IgD-negative memory B cell (primary cell): ENCODE measurements at regions not wholly inside any gene's neighbourhood (a gene's known extent, or its start where the extent isn't known, plus 50 kb on each side); places are given as distances from the start of the nearest gene placed in this dataset.
"Not testable (repeated sequence)": the region's sequence is repeated elsewhere in the genome, so short reads cannot be mapped to it uniquely, and the experiment has no call there.

Experiments
- H3K27ac Mint-ChIP-seq, 3 donors: one replicate each; pipeline ENCODE4 v1.8.0; 2020 to 2022; ENCODE audit warnings: mild to moderate bottlenecking in 3 of 3, mixed read lengths in 3 of 3, moderate library complexity in 1 of 3
- H3K27me3 Mint-ChIP-seq: one replicate; pipeline ENCODE4 v1.8.0; 2021; ENCODE audit warnings: mixed read lengths
- H3K36me3 Mint-ChIP-seq: one replicate; pipeline ENCODE4 v1.8.0; 2020; ENCODE audit warnings: mild to moderate bottlenecking, mixed read lengths
- H3K4me1 Mint-ChIP-seq, 3 donors: one replicate each; pipeline ENCODE4 v1.8.0; 2020 to 2022; ENCODE audit warnings: mixed read lengths in 3 of 3, mild to moderate bottlenecking in 1 of 3
- H3K4me3 Mint-ChIP-seq, 4 donors: one replicate each; pipeline ENCODE4 v1.8.0; 2020 to 2022; ENCODE audit warnings: mild to moderate bottlenecking in 4 of 4, mixed read lengths in 4 of 4, moderate library complexity in 3 of 4
- H3K9me3 Mint-ChIP-seq, 3 donors: one replicate each; pipeline ENCODE4 v1.8.0; 2020 to 2021; ENCODE audit warnings: mixed read lengths in 3 of 3, mild to moderate bottlenecking in 1 of 3

GRCh38 chr2:132268284-132268976 is 106.7 kb upstream of the ANKRD30BL start:
- H3K27me3 Mint-ChIP-seq, H3K9me3 Mint-ChIP-seq, H3K4me1 Mint-ChIP-seq, H3K36me3 Mint-ChIP-seq: not testable (repeated sequence)
- Mint-ChIP-seq H3K27ac (peak overlapping the region in 1 of 3 donors; percentile 32), H3K4me3 (peak overlapping the region in 1 of 4 donors; percentile 22)

- Mint-ChIP-seq H3K36me3 (peaks cover 2% of the 10 kb centered on the region), H3K4me3 (no peak overlapping the region), H3K9me3 (peaks cover 0 to 4% (median 0%) of the 10 kb centered on the region in 3 donors)
Observed at GRCh38 chr2:132268977-132269523, 107.3 kb upstream of the ANKRD30BL start.

GRCh38 chr2:132270255-132270654 is 108.5 kb upstream of the ANKRD30BL start:
- Mint-ChIP-seq H3K27ac (no peak overlapping the region), H3K27me3 (peaks cover 1% of the 10 kb centered on the region), H3K9me3 (peaks cover 0 to 2% (median 0%) of the 10 kb centered on the region in 3 donors), H3K36me3 (peaks cover 2% of the 10 kb centered on the region), H3K4me3 (no peak overlapping the region), H3K4me1 (peaks cover 0 to 4% (median 2%) of the 10 kb centered on the region in 3 donors)

More at GRCh38 chr2:132268977-132269523, 107.3 kb upstream of the ANKRD30BL start:
- no peak overlapping the region for H3K27ac Mint-ChIP-seq
- H3K4me1 Mint-ChIP-seq, result peaks cover 0 to 4% (median 2%) of the 10 kb centered on the region in 3 donors
- peaks cover 1% of the 10 kb centered on the region for H3K27me3 Mint-ChIP-seq

GRCh38 chr2:132270981-132271546 is 109.3 kb upstream of the ANKRD30BL start:
- peaks cover 0 to 2% (median 0%) of the 10 kb centered on the region in 3 donors for H3K9me3 Mint-ChIP-seq
- peaks cover 2 to 4% (median 4%) of the 10 kb centered on the region in 3 donors for H3K4me1 Mint-ChIP-seq
- H3K36me3 Mint-ChIP-seq, result peaks cover 2% of the 10 kb centered on the region
- no peak overlapping the region for H3K4me3 Mint-ChIP-seq
- peaks cover 1% of the 10 kb centered on the region for H3K27me3 Mint-ChIP-seq
- H3K27ac Mint-ChIP-seq, result no peak overlapping the region

DNA sequence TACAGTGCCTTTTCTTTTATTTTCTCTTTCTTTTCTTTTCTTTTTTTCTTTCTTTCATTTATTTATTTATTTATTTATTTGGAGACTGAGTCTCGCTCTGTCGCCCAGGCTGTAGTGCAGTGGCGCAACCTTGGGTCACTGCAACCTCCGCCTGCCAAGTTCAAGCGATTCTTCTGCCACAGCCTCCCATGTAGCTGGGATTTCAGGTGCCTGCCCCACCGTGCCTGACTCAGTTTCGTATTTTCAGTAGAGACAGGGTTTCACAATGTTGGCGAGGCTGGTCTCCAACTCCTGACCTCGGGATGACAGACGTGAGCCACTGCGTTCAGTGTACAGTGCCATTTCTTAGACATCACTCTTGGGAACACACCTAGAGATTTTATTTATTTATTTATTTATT is 110.0 kb upstream of the ANKRD30BL start:
- H3K4me1 Mint-ChIP-seq, H3K27me3 Mint-ChIP-seq, H3K36me3 Mint-ChIP-seq, H3K4me3 Mint-ChIP-seq, H3K27ac Mint-ChIP-seq, H3K9me3 Mint-ChIP-seq: not testable (repeated sequence)

- peaks cover 0 to 2% (median 0%) of the 10 kb centered on the region in 3 donors for H3K9me3 Mint-ChIP-seq
- H3K4me3 Mint-ChIP-seq, result no peak overlapping the region
- H3K27me3 Mint-ChIP-seq, result peaks cover 1% of the 10 kb centered on the region
Observed at GRCh38 chr2:132272713-132273112, 111.0 kb upstream of the ANKRD30BL start.

GRCh38 chr2:132273585-132273984 is 111.8 kb upstream of the ANKRD30BL start:
- not testable (repeated sequence) for H3K27ac Mint-ChIP-seq, H3K27me3 Mint-ChIP-seq, H3K4me3 Mint-ChIP-seq, H3K9me3 Mint-ChIP-seq, H3K36me3 Mint-ChIP-seq, H3K4me1 Mint-ChIP-seq

More at GRCh38 chr2:132272713-132273112, 111.0 kb upstream of the ANKRD30BL start:
- Mint-ChIP-seq H3K4me1 (peaks cover 2 to 4% (median 4%) of the 10 kb centered on the region in 3 donors), H3K27ac (peak overlapping the region in 1 of 3 donors; percentile 73), H3K36me3 (peaks cover 2% of the 10 kb centered on the region)

- H3K36me3 Mint-ChIP-seq, result no peaks in the 10 kb centered on the region
- peaks cover 0 to 2% (median 0%) of the 10 kb centered on the region in 3 donors for H3K9me3 Mint-ChIP-seq
- peaks cover 1% of the 10 kb centered on the region for H3K27me3 Mint-ChIP-seq
- no peak overlapping the region for H3K4me3 Mint-ChIP-seq
- peaks cover 0 to 4% (median 0%) of the 10 kb centered on the region in 3 donors for H3K4me1 Mint-ChIP-seq
- H3K27ac Mint-ChIP-seq, result no peak overlapping the region
Observed at GRCh38 chr2:132274000-132274399, 112.2 kb upstream of the ANKRD30BL start.

DNA sequence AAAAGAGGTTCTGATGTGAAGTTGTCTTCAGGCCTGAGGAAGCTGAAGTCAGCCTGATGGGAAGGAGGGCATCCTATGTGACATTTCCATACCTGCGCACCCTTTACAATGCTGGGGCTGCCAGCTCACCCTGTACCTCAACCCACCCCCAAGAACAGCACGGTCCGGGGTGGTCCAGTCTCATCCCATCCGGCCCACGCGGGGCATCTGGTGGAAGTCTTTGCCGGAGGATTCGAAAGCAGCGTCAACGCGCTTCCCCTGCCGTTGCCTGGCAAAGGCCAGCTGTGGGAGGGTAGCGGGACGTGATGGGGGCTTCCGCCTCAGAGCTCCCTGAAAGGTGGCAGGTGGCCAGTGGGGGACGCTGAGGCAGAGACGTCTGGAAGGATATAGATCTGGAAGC is 113.6 kb upstream of the ANKRD30BL start:
- H3K4me1 Mint-ChIP-seq, result peaks cover 0 to 4% (median 0%) of the 10 kb centered on the region in 3 donors
- H3K9me3 Mint-ChIP-seq, result peaks cover 0 to 4% (median 0%) of the 10 kb centered on the region in 3 donors
- peaks cover 1% of the 10 kb centered on the region for H3K27me3 Mint-ChIP-seq
- H3K4me3 Mint-ChIP-seq, result no peak overlapping the region
- H3K36me3 Mint-ChIP-seq, result no peaks in the 10 kb centered on the region
- no peak overlapping the region for H3K27ac Mint-ChIP-seq

- Mint-ChIP-seq H3K4me1 (peaks cover 0 to 4% (median 0%) of the 10 kb centered on the region in 3 donors), H3K4me3 (peak overlapping the region in 1 of 4 donors; percentile 49), H3K27me3 (peaks cover 1% of the 10 kb centered on the region), H3K27ac (no peak overlapping the region), H3K36me3 (no peaks in the 10 kb centered on the region), H3K9me3 (peaks cover 0 to 7% (median 0%) of the 10 kb centered on the region in 3 donors)
Observed at GRCh38 chr2:132276571-132276981, 114.8 kb upstream of the ANKRD30BL start.

GRCh38 chr2:132278267-132278666 is 116.5 kb upstream of the ANKRD30BL start:
- H3K9me3 Mint-ChIP-seq, result peaks cover 0 to 10% (median 0%) of the 10 kb centered on the region in 3 donors
- H3K27ac Mint-ChIP-seq, result no peak overlapping the region
- H3K36me3 Mint-ChIP-seq, result no peaks in the 10 kb centered on the region
- H3K27me3 Mint-ChIP-seq, result peaks cover 1% of the 10 kb centered on the region
- no peak overlapping the region for H3K4me3 Mint-ChIP-seq
- H3K4me1 Mint-ChIP-seq, result peaks cover 0 to 4% (median 0%) of the 10 kb centered on the region in 3 donors

DNA sequence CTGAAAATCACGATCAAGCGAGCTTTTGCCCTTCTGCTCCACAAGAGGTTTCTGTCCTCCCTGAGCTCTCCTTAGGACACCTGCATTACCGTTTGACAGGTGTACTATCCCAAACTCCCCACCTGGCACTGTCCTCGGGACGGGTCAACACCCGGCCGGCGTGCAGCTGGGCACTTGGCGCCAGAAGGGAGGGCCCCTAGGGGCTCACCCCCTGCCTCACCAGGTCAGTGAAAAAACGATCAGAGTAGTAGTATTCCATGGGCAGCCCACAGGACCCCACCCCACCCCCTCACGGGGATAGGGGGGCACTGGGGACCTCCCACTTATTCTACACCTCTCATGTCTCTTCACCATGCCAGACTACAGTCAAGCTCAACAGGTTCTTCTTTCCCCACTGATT is 117.6 kb upstream of the ANKRD30BL start:
- Mint-ChIP-seq H3K4me3 (no peak overlapping the region), H3K27ac (no peak overlapping the region), H3K36me3 (no peaks in the 10 kb centered on the region), H3K9me3 (peaks cover 0 to 10% (median 0%) of the 10 kb centered on the region in 3 donors), H3K4me1 (peaks cover 0 to 4% (median 0%) of the 10 kb centered on the region in 3 donors), H3K27me3 (peaks cover 1% of the 10 kb centered on the region)

DNA sequence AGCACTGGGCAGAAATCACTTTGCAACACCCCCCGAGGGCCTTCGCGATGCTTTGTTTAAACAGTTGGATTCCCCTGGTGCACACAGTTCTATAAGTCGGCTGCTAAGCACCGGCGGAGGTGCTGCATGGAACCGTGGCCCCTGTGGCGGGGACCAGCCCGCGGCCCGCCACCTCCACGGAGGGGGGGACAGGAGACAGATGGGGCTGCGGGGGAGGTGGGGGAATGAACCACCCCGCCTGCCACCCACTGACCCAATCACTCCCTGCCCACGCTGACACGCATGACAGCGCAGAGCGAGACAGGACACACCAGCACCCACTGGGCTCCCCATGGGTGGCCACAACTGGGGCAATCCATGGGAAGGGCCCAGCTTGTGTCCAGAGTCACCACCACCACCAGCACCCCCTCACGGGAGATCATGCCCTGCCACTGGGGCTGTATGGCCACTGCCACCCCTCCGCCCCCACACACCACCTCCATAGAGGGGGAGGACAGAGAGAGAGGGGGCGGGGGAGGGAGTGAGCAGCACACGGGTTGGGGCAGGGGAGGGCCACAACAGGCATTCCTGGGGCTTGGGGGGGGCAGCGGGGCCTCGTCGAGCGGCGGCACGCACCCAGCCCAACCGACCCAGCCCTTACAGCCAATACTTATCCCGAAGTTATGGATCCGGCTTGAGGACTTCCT is 118.3 kb upstream of the ANKRD30BL start:
- Mint-ChIP-seq H3K36me3 (no peaks in the 10 kb centered on the region), H3K27ac (no peak overlapping the region), H3K4me1 (peaks cover 0 to 4% (median 0%) of the 10 kb centered on the region in 3 donors), H3K9me3 (peaks cover 0 to 10% (median 0%) of the 10 kb centered on the region in 3 donors), H3K4me3 (no peak overlapping the region), H3K27me3 (peaks cover 1% of the 10 kb centered on the region)

GRCh38 chr2:132280912-132281311 is 119.2 kb upstream of the ANKRD30BL start:
- H3K27me3 Mint-ChIP-seq, result peaks cover 1% of the 10 kb centered on the region
- H3K27ac Mint-ChIP-seq, result no peak overlapping the region
- H3K36me3 Mint-ChIP-seq, result no peaks in the 10 kb centered on the region
- H3K4me1 Mint-ChIP-seq, result peaks cover 0 to under 1% (median 0%) of the 10 kb centered on the region in 3 donors
- H3K9me3 Mint-ChIP-seq, result peaks cover 0 to 9% (median 0%) of the 10 kb centered on the region in 3 donors
- no peak overlapping the region for H3K4me3 Mint-ChIP-seq

GRCh38 chr2:132282104-132282503 is 120.4 kb upstream of the ANKRD30BL start:
- H3K9me3 Mint-ChIP-seq, H3K36me3 Mint-ChIP-seq, H3K27me3 Mint-ChIP-seq, H3K27ac Mint-ChIP-seq, H3K4me1 Mint-ChIP-seq, H3K4me3 Mint-ChIP-seq: not testable (repeated sequence)
